Trophoblast cell (in vitro differentiated cells and primary cell): ENCODE measurements at regions not wholly inside any gene's neighbourhood (a gene's known extent, or its start where the extent isn't known, plus 50 kb on each side); places are given as distances from the start of the nearest gene placed in this dataset.

Experiments
- DNase-seq, 2 donors: peaks; one replicate each; pipeline ENCODE4 v3.0.0-alpha.2; 2016
- H2AFZ ChIP-seq: 2 replicates; pipeline ENCODE4 v1.6.1; 2013; ENCODE audit warnings: low read length, moderate library complexity, mild to moderate bottlenecking; ENCODE audit not compliant: insufficient read depth, poor library complexity
- H2AK5ac ChIP-seq: 2 replicates; pipeline ENCODE4 v1.6.1; 2013; ENCODE audit warnings: mild to moderate bottlenecking, low read length
- H2BK120ac ChIP-seq: 2 replicates; pipeline ENCODE4 v1.6.1; 2013; ENCODE audit warnings: low read length, mild to moderate bottlenecking, moderate library complexity; ENCODE audit not compliant: insufficient read depth, poor library complexity
- H2BK12ac ChIP-seq: 2 replicates; pipeline ENCODE4 v1.6.1; 2013; ENCODE audit warnings: mild to moderate bottlenecking, low read length, moderate library complexity
- H2BK5ac ChIP-seq: 2 replicates; pipeline ENCODE4 v1.6.1; 2013; ENCODE audit warnings: low read length, low read depth, moderate library complexity, mild to moderate bottlenecking; ENCODE audit not compliant: poor library complexity
- H3K14ac ChIP-seq: 2 replicates; pipeline ENCODE4 v1.6.1; 2013; ENCODE audit warnings: mild to moderate bottlenecking, low read length
- H3K18ac ChIP-seq: 2 replicates; pipeline ENCODE4 v1.6.1; 2013; ENCODE audit warnings: mild to moderate bottlenecking, low read length
- H3K23ac ChIP-seq: 2 replicates; pipeline ENCODE4 v1.6.1; 2013; ENCODE audit warnings: low read length
- H3K27ac ChIP-seq: 2 replicates; pipeline ENCODE4 v1.5.1; 2013; ENCODE audit warnings: low read depth, mild to moderate bottlenecking, inconsistent platforms, low read length, moderate library complexity
- H3K27me3 ChIP-seq: 2 replicates; pipeline ENCODE4 v1.6.1; 2013; ENCODE audit warnings: inconsistent platforms, mild to moderate bottlenecking, low read length, moderate library complexity; ENCODE audit not compliant: insufficient read depth
- H3K36me3 ChIP-seq, 2 experiments: 1 replicate in 1 of 2; 2 replicates in 1 of 2; pipeline ENCODE4 v1.6.1; 2013; ENCODE audit warnings: low read length in 2 of 2, mild to moderate bottlenecking in 2 of 2, moderate library complexity in 1 of 2; ENCODE audit not compliant: insufficient read depth in 2 of 2, control insufficient read depth in 1 of 2
- H3K4ac ChIP-seq: 2 replicates; pipeline ENCODE4 v1.6.1; 2013; ENCODE audit warnings: low read depth, mild to moderate bottlenecking, low read length, moderate library complexity
- H3K4me1 ChIP-seq, 2 experiments: 1 replicate in 1 of 2; 2 replicates in 1 of 2; pipeline ENCODE4 v1.6.1; 2013; ENCODE audit warnings: low read length in 2 of 2, mild to moderate bottlenecking in 2 of 2, moderate library complexity in 1 of 2; ENCODE audit not compliant: insufficient read depth in 2 of 2, control insufficient read depth in 1 of 2
- H3K4me2 ChIP-seq: 2 replicates; pipeline ENCODE4 v1.6.1; 2013; ENCODE audit warnings: inconsistent platforms, mild to moderate bottlenecking, low read length, moderate library complexity
- H3K4me3 ChIP-seq: 2 replicates; pipeline ENCODE4 v1.5.1; 2013; ENCODE audit warnings: mild to moderate bottlenecking, low read depth, low read length, inconsistent platforms
- H3K79me1 ChIP-seq: one replicate; pipeline ENCODE4 v1.6.1; 2013; ENCODE audit warnings: low read length
- H3K79me2 ChIP-seq: 2 replicates; pipeline ENCODE4 v1.6.1; 2013; ENCODE audit warnings: low read length, mild to moderate bottlenecking; ENCODE audit not compliant: control insufficient read depth, insufficient read depth, poor library complexity
- H3K9ac ChIP-seq: 2 replicates; pipeline ENCODE4 v1.6.1; 2013; ENCODE audit warnings: mild to moderate bottlenecking, low read length
- H3K9me3 ChIP-seq: 2 replicates; pipeline ENCODE4 v1.6.1; 2013; ENCODE audit warnings: low read depth, mild to moderate bottlenecking, control low read depth, inconsistent platforms, low read length; ENCODE audit not compliant: insufficient read depth
- H4K12ac ChIP-seq: 2 replicates; pipeline ENCODE4 v1.6.1; 2013; ENCODE audit warnings: low read depth, mild to moderate bottlenecking, low read length, moderate library complexity
- H4K8ac ChIP-seq: 2 replicates; pipeline ENCODE4 v1.6.1; 2013; ENCODE audit warnings: low read depth, mild to moderate bottlenecking, low read length, moderate library complexity
- H4K91ac ChIP-seq: one replicate; pipeline ENCODE4 v1.6.1; 2013; ENCODE audit warnings: low read depth, mild to moderate bottlenecking, low read length, moderate library complexity
- WGBS: extraction: QIAGEN DNeasy Blood & Tissue Kit; methylation state at CpG from one replicate; pipeline ENCODE4 v1.1.7; 2013; ENCODE audit warnings: missing lambda C conversion rate; ENCODE audit not compliant: insufficient read length, insufficient coverage; ENCODE audit errors: extremely low coverage; 5-methylcytosine and 5-hydroxymethylcytosine counted together

DNA sequence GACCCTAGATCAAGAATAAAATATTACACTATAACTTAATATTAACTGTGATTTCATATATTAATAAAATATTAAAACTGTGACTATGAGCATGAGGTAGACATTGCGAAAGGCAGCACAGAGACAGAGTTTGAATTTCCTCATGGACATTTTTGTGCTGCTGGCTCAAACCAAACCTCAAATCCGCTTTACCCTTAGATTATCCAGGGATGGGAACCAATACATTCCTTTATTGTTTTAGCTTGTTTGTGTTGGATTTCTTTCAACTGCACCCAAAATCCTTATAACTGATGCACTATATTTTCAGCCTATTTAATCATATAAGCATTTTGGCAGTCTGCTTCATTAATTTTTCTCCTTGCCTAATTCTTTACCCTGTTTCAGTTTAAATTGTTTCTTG lies 436.7 kb downstream of the ATP23 start:
- Histone ChIP-seq H3K4me3 (no peak overlapping the region), H3K27ac (no peak overlapping the region), H3K18ac (no peak overlapping the region), H3K4me1 (no peaks in the 10 kb centered on the region), H3K79me2 (no peaks in the 10 kb centered on the region), H3K14ac (no peak overlapping the region), H3K27me3 (no peaks in the 10 kb centered on the region), H3K4me2 (no peak overlapping the region), H2BK12ac (no peak overlapping the region), H3K9me3 (no peaks in the 10 kb centered on the region), H2AFZ (no peak overlapping the region), H4K91ac (no peak overlapping the region), H2AK5ac (no peak overlapping the region), H4K8ac (no peak overlapping the region), H2BK120ac (no peak overlapping the region), H3K36me3 (no peaks in the 10 kb centered on the region), H3K79me1 (no peaks in the 10 kb centered on the region), H3K4ac (no peak overlapping the region), H4K12ac (no peak overlapping the region), H3K23ac (no peak overlapping the region), H2BK5ac (no peak overlapping the region), H3K9ac (no peak overlapping the region)
- no CpG with 5 or more reads among the region's 2 CpGs for WGBS
- DNase-seq = no peak

DNA sequence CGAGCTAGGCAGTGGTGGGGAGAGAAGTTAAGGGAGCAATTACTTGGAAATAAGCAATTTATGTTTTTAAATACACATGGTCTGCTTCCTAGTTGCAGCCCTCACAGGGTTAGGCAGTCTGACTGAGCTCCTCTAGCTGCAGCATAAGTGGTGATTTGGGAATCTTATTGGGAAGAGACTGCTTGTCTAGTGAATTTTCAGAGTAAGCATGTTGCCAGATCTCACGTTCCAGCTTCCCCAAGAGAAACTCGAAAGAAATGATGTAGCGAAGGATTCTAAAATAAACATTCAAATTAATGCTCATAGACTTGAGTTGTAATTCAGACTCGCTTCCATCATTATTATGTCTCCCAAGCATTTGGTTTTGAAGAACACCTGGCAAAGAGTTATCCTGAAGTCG lies 440.2 kb downstream of the ATP23 start:
- no peak overlapping the region for H3K18ac ChIP-seq
- no CpG with 5 or more reads among the region's 6 CpGs for WGBS

DNA sequence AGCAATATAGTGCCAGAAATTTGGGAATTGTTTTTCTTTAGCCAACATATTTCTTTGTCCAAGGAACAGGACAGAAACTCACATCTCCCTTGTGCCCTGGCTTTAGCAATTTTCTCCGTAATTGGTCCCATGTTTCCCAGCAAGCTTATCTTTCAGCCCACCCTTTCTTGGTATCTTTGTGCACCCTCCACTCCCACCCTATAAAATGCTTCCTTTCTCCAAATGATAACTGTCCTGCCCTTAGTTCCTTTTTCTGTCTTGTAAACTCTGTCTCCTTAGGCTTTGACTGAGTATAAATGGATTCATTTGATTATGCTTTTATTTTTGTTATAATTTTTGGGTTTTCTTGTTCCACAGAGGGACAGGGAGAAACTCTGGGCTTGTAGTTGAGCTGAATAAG lies 442.8 kb downstream of the ATP23 start:
- H3K4me3 ChIP-seq = no peak overlapping the region
- peaks cover 2% of the 10 kb centered on the region for H3K79me1 ChIP-seq
- H3K4ac ChIP-seq = no peak overlapping the region
- no peak overlapping the region for H4K8ac ChIP-seq
- no peak overlapping the region for H2AFZ ChIP-seq
- peaks cover 2% of the 10 kb centered on the region in 2 experiments for H3K4me1 ChIP-seq
- no peak overlapping the region for H2AK5ac ChIP-seq
- H2BK12ac ChIP-seq = no peak overlapping the region
- H2BK5ac ChIP-seq = no peak overlapping the region
- H2BK120ac ChIP-seq = no peak overlapping the region
- H3K36me3 ChIP-seq = no peaks in the 10 kb centered on the region
- no peaks in the 10 kb centered on the region for H3K9me3 ChIP-seq
- DNase-seq = no peak
- H3K27me3 ChIP-seq = no peaks in the 10 kb centered on the region
- no peak overlapping the region for H3K18ac ChIP-seq
- no peak overlapping the region for H3K14ac ChIP-seq
- WGBS = no CpG with 5 or more reads among the region's 1 CpG
- H3K9ac ChIP-seq = no peak overlapping the region
- H4K91ac ChIP-seq = no peak overlapping the region
- H4K12ac ChIP-seq = no peak overlapping the region
- H3K23ac ChIP-seq = no peak overlapping the region
- H3K4me2 ChIP-seq = no peak overlapping the region
- H3K27ac ChIP-seq = no peak overlapping the region
- H3K79me2 ChIP-seq = no peaks in the 10 kb centered on the region

More for the DNA sequence above, 440.2 kb downstream of the ATP23 start:
- no peak overlapping the region for H3K23ac ChIP-seq
- H2BK5ac ChIP-seq = no peak overlapping the region
- no peak overlapping the region for H4K8ac ChIP-seq
- H3K14ac ChIP-seq = no peak overlapping the region
- H3K4me1 ChIP-seq = no peaks in the 10 kb centered on the region
- H3K79me2 ChIP-seq = no peaks in the 10 kb centered on the region
- H2BK12ac ChIP-seq = no peak overlapping the region
- H3K79me1 ChIP-seq = no peaks in the 10 kb centered on the region
- no peak overlapping the region for H2AK5ac ChIP-seq
- H4K12ac ChIP-seq = no peak overlapping the region
- no peak overlapping the region for H3K9ac ChIP-seq
- no peak overlapping the region for H4K91ac ChIP-seq
- no peaks in the 10 kb centered on the region for H3K9me3 ChIP-seq
- H3K4ac ChIP-seq = no peak overlapping the region
- no peak overlapping the region for H2BK120ac ChIP-seq
- H2AFZ ChIP-seq = no peak overlapping the region
- H3K27ac ChIP-seq = no peak overlapping the region
- H3K36me3 ChIP-seq = no peaks in the 10 kb centered on the region
- no peaks in the 10 kb centered on the region for H3K27me3 ChIP-seq
- H3K4me2 ChIP-seq = no peak overlapping the region
- no peak overlapping the region for H3K4me3 ChIP-seq
- no peak for DNase-seq

DNA sequence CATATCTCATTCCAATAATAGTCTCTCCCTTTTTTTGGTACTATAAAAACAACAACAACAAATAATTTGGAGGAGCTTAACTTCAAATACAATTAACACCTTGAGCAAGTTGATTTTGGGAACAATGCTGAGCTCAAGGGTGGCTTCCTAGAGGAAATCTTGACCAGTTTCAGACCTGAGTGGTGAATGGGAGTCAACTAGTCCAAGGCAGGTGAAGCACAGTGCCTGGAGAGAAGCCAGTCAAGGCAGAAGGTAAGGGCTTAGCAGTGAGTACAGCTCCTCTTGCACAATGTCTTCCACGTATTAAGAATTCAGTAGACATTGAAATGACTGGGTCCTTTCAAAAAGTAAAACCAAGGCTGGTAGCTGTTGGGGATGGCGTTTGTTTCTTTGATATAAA lies 444.8 kb downstream of the ATP23 start:
- H3K79me1 ChIP-seq = peaks cover 2% of the 10 kb centered on the region
- no peak overlapping the region for H3K14ac ChIP-seq
- H2AK5ac ChIP-seq = no peak overlapping the region
- no peak overlapping the region for H2AFZ ChIP-seq
- no peak overlapping the region for H3K4me3 ChIP-seq
- H3K18ac ChIP-seq = no peak overlapping the region
- no peak overlapping the region for H3K9ac ChIP-seq
- no peaks in the 10 kb centered on the region for H3K79me2 ChIP-seq
- H3K36me3 ChIP-seq = no peaks in the 10 kb centered on the region
- H4K91ac ChIP-seq = peak overlapping the region; percentile 52
- H4K8ac ChIP-seq = no peak overlapping the region
- H2BK12ac ChIP-seq = peak overlapping the region; percentile 97
- H2BK120ac ChIP-seq = peak overlapping the region; percentile 6
- WGBS = no CpG with 5 or more reads among the region's 2 CpGs
- no peak overlapping the region for H3K4me2 ChIP-seq
- no peak overlapping the region for H4K12ac ChIP-seq
- no peaks in the 10 kb centered on the region for H3K9me3 ChIP-seq
- H3K4me1 ChIP-seq = peaks cover 2% of the 10 kb centered on the region in 2 experiments
- H3K27me3 ChIP-seq = no peaks in the 10 kb centered on the region
- no peak overlapping the region for H3K27ac ChIP-seq
- no peak for DNase-seq
- H3K4ac ChIP-seq = no peak overlapping the region
- no peak overlapping the region for H2BK5ac ChIP-seq
- H3K23ac ChIP-seq = no peak overlapping the region
